ENCODE measurements at regions not wholly inside any gene's neighbourhood (a gene's known extent, or its start where the extent isn't known, plus 50 kb on each side); places are given as distances from the start of the nearest gene placed in this dataset.

GRCh38 chr14:95406756-95407277, 87.1 kb upstream of the CLMN start:
- FAIRE-seq (no peak), DNase-seq (ENCODE audit: low read depth, low spot score) (no peak)
- H3K27me3 ChIP-seq (ENCODE audit: control insufficient read depth in 2 of 2, insufficient read depth in 2 of 2, low read length in 2 of 2), result no peaks in the 10 kb centered on the region
- H3K36me3 ChIP-seq (ENCODE audit: control insufficient read depth in 2 of 2, extremely low read depth in 1 of 2, insufficient read depth in 2 of 2, low read length in 2 of 2), result no peaks in the 10 kb centered on the region
- H4K20me1 ChIP-seq (replicated peaks; ENCODE audit: control insufficient read depth, extremely low read depth, insufficient read depth, low read length), result no peaks in the 10 kb centered on the region
- dilution Hi-C loops (cut with MboI; ENCODE audit: extremely low pct_ligation_motif_present, low sequenced_read_pairs) (no loop called here), intact Hi-C loops (cut with micrococcal nuclease) (no loop called here)
- no peak overlapping the region for H3K27ac ChIP-seq (ENCODE audit: insufficient read depth, low read depth, low read length)
- H3K4me1 ChIP-seq (ENCODE audit: control insufficient read depth, extremely low read depth, insufficient read depth, low read length), result no peaks in the 10 kb centered on the region
- no peak overlapping the region for H3K4me3 ChIP-seq (replicated peaks in 1 of 3; ENCODE audit: insufficient read depth in 1 of 3, low read depth in 1 of 3, low read length in 3 of 3)
- no peaks in the 10 kb centered on the region for H3K9me1 ChIP-seq (replicated peaks; ENCODE audit: control insufficient read depth, extremely low read depth, insufficient read depth, low read length)
- ChIA-PET CTCF (no interaction called here), POLR2A (no interaction called here)
- TF ChIP-seq JUN (IDR thresholded peaks at IDR 0.05; ENCODE audit: borderline replicate concordance, insufficient read depth, insufficient read length, low read depth) (no peak), POLR2A (IDR thresholded peaks at IDR 0.05; ENCODE audit: low read depth, low read length) (no peak), EZH2 (IDR thresholded peaks at IDR 0.05; ENCODE audit: borderline replicate concordance, low read depth, low read length, severe bottlenecking) (no peak)
- H2AFZ ChIP-seq (ENCODE audit: low read depth, low read length), result no peak overlapping the region
- no TSS peak for BruUV-seq (replicated peaks)
- H3K79me2 ChIP-seq (ENCODE audit: control insufficient read depth, insufficient read depth, low read length), result no peaks in the 10 kb centered on the region
- H3K9me3 ChIP-seq (replicated peaks; ENCODE audit: control insufficient read depth, insufficient read depth, low read length), result no peaks in the 10 kb centered on the region
- H3K4me2 ChIP-seq (ENCODE audit: insufficient read depth, low read length), result no peak overlapping the region
- H3K9ac ChIP-seq (replicated peaks; ENCODE audit: extremely low read depth, insufficient read depth, low read length), result no peak overlapping the region

- dilution Hi-C loops (cut with MboI; ENCODE audit: extremely low pct_ligation_motif_present, low sequenced_read_pairs), result no loop called here
- no peaks in the 10 kb centered on the region for H3K36me3 ChIP-seq (ENCODE audit: control insufficient read depth in 2 of 2, extremely low read depth in 1 of 2, insufficient read depth in 2 of 2, low read length in 2 of 2)
- CTCF ChIA-PET, result no interaction called here
Measured at GRCh38 chr14:95404583-95404982, 84.9 kb upstream of the CLMN start.

More at GRCh38 chr14:95404583-95404982, 84.9 kb upstream of the CLMN start:
- Histone ChIP-seq H4K20me1 (replicated peaks; ENCODE audit: control insufficient read depth, extremely low read depth, insufficient read depth, low read length) (no peaks in the 10 kb centered on the region), H3K27me3 (ENCODE audit: control insufficient read depth in 2 of 2, insufficient read depth in 2 of 2, low read length in 2 of 2) (no peaks in the 10 kb centered on the region), H3K27ac (ENCODE audit: insufficient read depth, low read depth, low read length) (no peak overlapping the region), H3K79me2 (ENCODE audit: control insufficient read depth, insufficient read depth, low read length) (no peaks in the 10 kb centered on the region), H3K4me1 (ENCODE audit: control insufficient read depth, extremely low read depth, insufficient read depth, low read length) (no peaks in the 10 kb centered on the region), H3K4me3 (replicated peaks in 1 of 3; ENCODE audit: insufficient read depth in 1 of 3, low read depth in 1 of 3, low read length in 3 of 3) (no peak overlapping the region), H2AFZ (ENCODE audit: low read depth, low read length) (no peak overlapping the region), H3K9me1 (replicated peaks; ENCODE audit: control insufficient read depth, extremely low read depth, insufficient read depth, low read length) (no peaks in the 10 kb centered on the region), H3K9ac (replicated peaks; ENCODE audit: extremely low read depth, insufficient read depth, low read length) (no peak overlapping the region), H3K4me2 (ENCODE audit: insufficient read depth, low read length) (no peak overlapping the region), H3K9me3 (replicated peaks; ENCODE audit: control insufficient read depth, insufficient read depth, low read length) (no peaks in the 10 kb centered on the region)
- TF ChIP-seq CTCF (IDR thresholded peaks at IDR 0.05; ENCODE audit: extremely low read depth in 1 of 2, insufficient read depth in 1 of 2, low read depth in 1 of 2, low read length in 2 of 2), result no peak
- TF ChIP-seq MAX (IDR thresholded peaks at IDR 0.05; ENCODE audit: insufficient read depth, insufficient read length), result no peak
- no peak for TF ChIP-seq POLR2AphosphoS5 (IDR thresholded peaks at IDR 0.05; ENCODE audit: insufficient read depth, low read depth, low read length)
- no peak for TF ChIP-seq JUN (IDR thresholded peaks at IDR 0.05; ENCODE audit: borderline replicate concordance, insufficient read depth, insufficient read length, low read depth)
- TF ChIP-seq FOS (IDR thresholded peaks at IDR 0.05; ENCODE audit: borderline replicate concordance, insufficient read depth, low read length), result no peak
- TF ChIP-seq MYC (IDR thresholded peaks at IDR 0.05; ENCODE audit: low read depth, low read length), result no peak
- TF ChIP-seq EZH2 (IDR thresholded peaks at IDR 0.05; ENCODE audit: borderline replicate concordance, low read depth, low read length, severe bottlenecking), result no peak
- no peak for TF ChIP-seq GATA2 (IDR thresholded peaks at IDR 0.05; ENCODE audit: insufficient read depth, insufficient read length, low read depth, low read length)
- TF ChIP-seq POLR2A (IDR thresholded peaks at IDR 0.05; ENCODE audit: low read depth, low read length), result no peak
- intact Hi-C loops (cut with micrococcal nuclease), result no loop called here
- POLR2A ChIA-PET, result no interaction called here
- DNase-seq (ENCODE audit: low read depth, low spot score) (no peak), FAIRE-seq (no peak)
- BruUV-seq (replicated peaks), result no TSS peak

Data from endothelial cell of umbilical vein (primary cell).